Suprapubic skin (tissue), 4 donors: ENCODE measurements at regions not wholly inside any gene's neighbourhood (a gene's known extent, or its start where the extent isn't known, plus 50 kb on each side); places are given as distances from the start of the nearest gene placed in this dataset.

Source experiments
- DNase-seq, 2 donors: peaks; one replicate each; pipeline ENCODE4 v3.0.0-alpha.2; 2019; ENCODE audit warnings: low spot score in 2 of 2
- H3K27ac ChIP-seq: fragments of 200-600 bp; sonication (generic); one replicate; pipeline ENCODE4 v1.5.1; 2019
- H3K27me3 ChIP-seq: fragments of 200-600 bp; sonication (generic); one replicate; pipeline ENCODE4 v1.5.1; 2019
- H3K36me3 ChIP-seq: fragments of 200-600 bp; sonication (generic); one replicate; pipeline ENCODE4 v1.5.1; 2019
- H3K4me1 ChIP-seq: fragments of 200-600 bp; sonication (generic); one replicate; pipeline ENCODE4 v1.5.1; 2019
- H3K4me3 ChIP-seq: fragments of 200-600 bp; sonication (generic); one replicate; pipeline ENCODE4 v1.5.1; 2019; ENCODE audit warnings: mild to moderate bottlenecking
- H3K9me3 ChIP-seq: fragments of 200-600 bp; sonication (generic); one replicate; pipeline ENCODE4 v1.5.1; 2019
- CTCF ChIP-seq, 2 donors: fragments of 200-600 bp in 1 of 2; fragments of 450-650 bp in 1 of 2; sonication (generic) in 1 of 2; IDR thresholded peaks; one replicate each; pipeline ENCODE4 v1.5.1; 2016 to 2019; ENCODE audit warnings: antibody characterized with exemption in 2 of 2, mild to moderate bottlenecking in 1 of 2, moderate library complexity in 1 of 2
- EP300 ChIP-seq: sonication (generic); formaldehyde crosslinking; IDR thresholded peaks from one replicate; pipeline ENCODE4 v1.6.1; 2017; ENCODE audit warnings: antibody characterized with exemption
- POLR2A ChIP-seq, 2 donors: fragments of 450-650 bp; IDR thresholded peaks; one replicate each; pipeline ENCODE4 v1.6.1; 2017; ENCODE audit warnings: antibody characterized with exemption in 2 of 2, mild to moderate bottlenecking in 2 of 2, moderate library complexity in 2 of 2
- POLR2AphosphoS5 ChIP-seq, 3 donors: sonication (generic); formaldehyde crosslinking; IDR thresholded peaks; one replicate each; pipeline ENCODE4 v1.6.1; 2017; ENCODE audit warnings: antibody characterized with exemption in 3 of 3
- WGBS: methylation state at CpG from one replicate; pipeline ENCODE4 v1.1.5; 2018; 5-methylcytosine and 5-hydroxymethylcytosine counted together

- TF ChIP-seq CTCF (IDR thresholded peaks at IDR 0.05), result no peak
These were observed 170.2 kb upstream of the SMAD3 start for GRCh38 chr15:66894986-66895780.

GRCh38 chr15:66895794-66896453 lies 169.5 kb upstream of the SMAD3 start:
- no peak overlapping the region for H3K4me3 ChIP-seq
- 98% methylated on average over 9 of the region's 9 CpGs for WGBS

More at GRCh38 chr15:66894986-66895780, 170.2 kb upstream of the SMAD3 start:
- H3K36me3 ChIP-seq, result no peaks in the 10 kb centered on the region
- DNase-seq, result peak in 1 of 2 donors; percentile 44
- H3K27me3 ChIP-seq, result no peaks in the 10 kb centered on the region
- no peak overlapping the region for H3K4me3 ChIP-seq
- 44% methylated on average over 3 of the region's 4 CpGs for WGBS
- no peaks in the 10 kb centered on the region for H3K9me3 ChIP-seq
- H3K27ac ChIP-seq, result no peak overlapping the region
- H3K4me1 ChIP-seq, result peaks cover 8% of the 10 kb centered on the region

GRCh38 chr15:66896611-66897010 lies 168.8 kb upstream of the SMAD3 start:
- no peak for TF ChIP-seq CTCF (IDR thresholded peaks at IDR 0.05)
- TF ChIP-seq POLR2AphosphoS5 (IDR thresholded peaks at IDR 0.05), result no peak
- TF ChIP-seq POLR2A (IDR thresholded peaks at IDR 0.05), result no peak
- no peak for TF ChIP-seq EP300
- Histone ChIP-seq H3K27ac (no peak overlapping the region), H3K27me3 (no peaks in the 10 kb centered on the region), H3K4me1 (peaks cover 8% of the 10 kb centered on the region), H3K36me3 (no peaks in the 10 kb centered on the region), H3K4me3 (no peak overlapping the region), H3K9me3 (no peaks in the 10 kb centered on the region)
- 94% methylated on average over 5 of the region's 5 CpGs for WGBS
- peak in 1 of 2 donors; percentile 31 for DNase-seq

More at GRCh38 chr15:66895794-66896453, 169.5 kb upstream of the SMAD3 start:
- H3K4me1 ChIP-seq, result peaks cover 8% of the 10 kb centered on the region
- H3K27ac ChIP-seq, result no peak overlapping the region
- no peaks in the 10 kb centered on the region for H3K27me3 ChIP-seq
- peak in 1 of 2 donors; percentile 37 for DNase-seq
- no peaks in the 10 kb centered on the region for H3K36me3 ChIP-seq
- H3K9me3 ChIP-seq, result no peaks in the 10 kb centered on the region
- TF ChIP-seq CTCF (IDR thresholded peaks at IDR 0.05) (no peak), POLR2AphosphoS5 (IDR thresholded peaks at IDR 0.05) (no peak)

- Histone ChIP-seq H3K9me3 (no peaks in the 10 kb centered on the region), H3K36me3 (no peaks in the 10 kb centered on the region), H3K4me3 (no peak overlapping the region), H3K27me3 (no peaks in the 10 kb centered on the region), H3K27ac (no peak overlapping the region), H3K4me1 (peaks cover 6% of the 10 kb centered on the region)
- DNase-seq, result peak in 1 of 2 donors; percentile 13
- TF ChIP-seq POLR2A (IDR thresholded peaks at IDR 0.05) (no peak), CTCF (IDR thresholded peaks at IDR 0.05) (no peak), POLR2AphosphoS5 (IDR thresholded peaks at IDR 0.05) (no peak)
- WGBS, result 60% methylated on average over 4 of the region's 4 CpGs
These were observed 168.0 kb upstream of the SMAD3 start for GRCh38 chr15:66897416-66897815.

- H3K9me3 ChIP-seq, result no peaks in the 10 kb centered on the region
- no peaks in the 10 kb centered on the region for H3K36me3 ChIP-seq
- no peak overlapping the region for H3K27ac ChIP-seq
- no peaks in the 10 kb centered on the region for H3K27me3 ChIP-seq
- H3K4me1 ChIP-seq, result peaks cover 5% of the 10 kb centered on the region
- 81% methylated on average over 5 of the region's 5 CpGs for WGBS
- peak in 1 of 2 donors; percentile 28 for DNase-seq
- no peak overlapping the region for H3K4me3 ChIP-seq
- TF ChIP-seq POLR2AphosphoS5 (IDR thresholded peaks at IDR 0.05) (no peak), EP300 (no peak), CTCF (IDR thresholded peaks at IDR 0.05) (no peak), POLR2A (IDR thresholded peaks at IDR 0.05) (no peak)
These were observed 167.4 kb upstream of the SMAD3 start for GRCh38 chr15:66897971-66898370.
